HG03108 (cell line): ENCODE measurements at regions not wholly inside any gene's neighbourhood (a gene's known extent, or its start where the extent isn't known, plus 50 kb on each side); places are given as distances from the start of the nearest gene placed in this dataset.

Experiments
- ATAC-seq: cut with Tn5 transposase; IDR thresholded peaks from one replicate; pipeline ENCODE4 v1.9.1; 2021; ENCODE audit warnings: moderate library complexity; ENCODE audit not compliant: unreplicated experiment

GRCh38 chr4:121277194-121278105, 103.4 kb downstream of the QRFPR start:
- ATAC-seq = peak; percentile 32

GRCh38 chr4:121273191-121273590, 107.6 kb downstream of the QRFPR start:
- no peak for ATAC-seq

GRCh38 chr4:121272526-121272925, 108.3 kb downstream of the QRFPR start:
- ATAC-seq = peak; percentile 75

- no peak for ATAC-seq
Measured at GRCh38 chr4:121270389-121270788, 106.3 kb upstream of the TNIP3 start.

- ATAC-seq = no peak
Measured at GRCh38 chr4:121269001-121269400, 104.9 kb upstream of the TNIP3 start.

- no peak for ATAC-seq
Measured at GRCh38 chr4:121266982-121267381, 102.9 kb upstream of the TNIP3 start.

- no peak for ATAC-seq
Measured at GRCh38 chr4:121256887-121257466, 92.9 kb upstream of the TNIP3 start.

- peak; percentile 99 for ATAC-seq
Measured at GRCh38 chr4:121255986-121256750, 92.0 kb upstream of the TNIP3 start.

GRCh38 chr4:121253961-121254360, 89.8 kb upstream of the TNIP3 start:
- ATAC-seq = no peak

GRCh38 chr4:121252224-121252806, 88.2 kb upstream of the TNIP3 start:
- ATAC-seq = no peak

- no peak for ATAC-seq
Measured at GRCh38 chr4:121248747-121249146, 84.6 kb upstream of the TNIP3 start.

- ATAC-seq = no peak
Measured at GRCh38 chr4:121246698-121247097, 82.6 kb upstream of the TNIP3 start.

- ATAC-seq = no peak
Measured at GRCh38 chr4:121243485-121243884, 79.4 kb upstream of the TNIP3 start.

- ATAC-seq = no peak
Measured at GRCh38 chr4:121242188-121242750, 78.1 kb upstream of the TNIP3 start.

GRCh38 chr4:121239951-121240350, 75.8 kb upstream of the TNIP3 start:
- ATAC-seq = no peak

- no peak for ATAC-seq
Measured at GRCh38 chr4:121238461-121238860, 74.3 kb upstream of the TNIP3 start.

GRCh38 chr4:121237069-121237399, 72.9 kb upstream of the TNIP3 start:
- ATAC-seq = no peak

- no peak for ATAC-seq
Measured at GRCh38 chr4:121236353-121237068, 72.4 kb upstream of the TNIP3 start.

- ATAC-seq = no peak
Measured at GRCh38 chr4:121233982-121234381, 69.9 kb upstream of the TNIP3 start.

- no peak for ATAC-seq
Measured at GRCh38 chr4:121229993-121230392, 65.9 kb upstream of the TNIP3 start.
